Natural killer cell (primary cell): ENCODE measurements at regions not wholly inside any gene's neighbourhood (a gene's known extent, or its start where the extent isn't known, plus 50 kb on each side); places are given as distances from the start of the nearest gene placed in this dataset.

Source experiments
- ATAC-seq, 3 donors: fragments of 150-1000 bp in 2 of 3; fragments of 200-7000 bp in 1 of 3; cut with Tn5 transposase; 1 replicate in 1 of 3; 2 replicates in 2 of 3; pipeline ENCODE4 v1.10.0; 2021; ENCODE audit warnings: mild to moderate bottlenecking in 2 of 3, moderate library complexity in 2 of 3
- DNase-seq, 2 donors: peaks; one replicate each; pipeline versions ENCODE4 v3.0.0 to v3.0.0-alpha.2; 2013 to 2021; ENCODE audit warnings: mixed read lengths in 1 of 2
- H3K27ac ChIP-seq: one replicate; pipeline ENCODE4 v1.5.1; 2013; ENCODE audit warnings: mild to moderate bottlenecking, low read length
- H3K27me3 ChIP-seq: one replicate; pipeline ENCODE4 v1.6.1; 2013; ENCODE audit warnings: low read length; ENCODE audit not compliant: control insufficient read depth, insufficient read depth
- H3K36me3 ChIP-seq: one replicate; pipeline ENCODE4 v1.6.1; 2013; ENCODE audit warnings: low read length; ENCODE audit not compliant: control insufficient read depth, insufficient read depth
- H3K4me1 ChIP-seq: one replicate; pipeline ENCODE4 v1.6.1; 2013; ENCODE audit warnings: low read length; ENCODE audit not compliant: control insufficient read depth, insufficient read depth
- H3K4me3 ChIP-seq: one replicate; pipeline ENCODE4 v1.5.1; 2013; ENCODE audit warnings: low read length
- H3K9me3 ChIP-seq: one replicate; pipeline ENCODE4 v1.6.1; 2013; ENCODE audit warnings: low read length; ENCODE audit not compliant: control insufficient read depth, insufficient read depth
- H3K27ac Mint-ChIP-seq, 2 donors: one replicate each; pipeline ENCODE4 v1.8.0; 2022; ENCODE audit warnings: mild to moderate bottlenecking in 2 of 2, mixed read lengths in 2 of 2, moderate library complexity in 1 of 2
- H3K27me3 Mint-ChIP-seq, 2 donors: one replicate each; pipeline ENCODE4 v1.8.0; 2022; ENCODE audit warnings: low read depth in 2 of 2, mixed read lengths in 2 of 2
- H3K36me3 Mint-ChIP-seq: one replicate; pipeline ENCODE4 v1.8.0; 2022; ENCODE audit warnings: mixed read lengths
- H3K4me1 Mint-ChIP-seq, 2 donors: one replicate each; pipeline ENCODE4 v1.8.0; 2022; ENCODE audit warnings: mixed read lengths in 2 of 2
- H3K4me3 Mint-ChIP-seq: one replicate; pipeline ENCODE4 v1.8.0; 2022; ENCODE audit warnings: mild to moderate bottlenecking, moderate library complexity, mixed read lengths
- H3K9me3 Mint-ChIP-seq, 2 donors: one replicate each; pipeline ENCODE4 v1.8.0; 2022; ENCODE audit warnings: mixed read lengths in 2 of 2
- WGBS: methylation state at CpG from one replicate; pipeline ENCODE4 v1.1.7; 2013; ENCODE audit warnings: missing lambda C conversion rate; ENCODE audit not compliant: insufficient coverage; 5-methylcytosine and 5-hydroxymethylcytosine counted together
- intact Hi-C: fragments of 100-400 bp; cut with micrococcal nuclease; formaldehyde crosslinking; loops from one replicate; pipeline ENCODE4 v1.14.2; 2022
- TF ChIP-seq, protein P1 (sequence below): fragments of 200-600 bp; IDR thresholded peaks from one replicate; pipeline ENCODE4 v1.8.0; 2022; ENCODE audit warnings: antibody characterized with exemption

DNA sequence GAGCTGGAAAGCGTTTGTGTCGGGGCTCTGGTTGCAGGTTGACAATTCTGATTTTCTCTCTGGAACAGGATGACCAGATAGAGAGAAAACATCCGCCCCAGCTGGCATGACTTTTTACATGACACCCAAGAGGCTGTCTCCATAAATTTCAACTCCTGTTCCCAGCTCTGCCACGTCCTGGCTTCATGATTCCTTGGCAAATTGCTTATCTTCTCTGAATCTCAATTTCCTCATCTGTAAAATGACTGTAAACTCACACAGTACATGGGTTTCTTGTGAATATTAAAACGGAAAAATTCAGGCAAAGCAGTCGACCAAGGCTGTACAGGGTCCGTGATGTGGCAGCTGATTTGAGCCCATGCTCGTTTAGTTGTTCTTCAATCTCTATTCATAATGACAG is 572.7 kb downstream of the AJAP1 start:
- Histone ChIP-seq H3K36me3 (no peaks in the 10 kb centered on the region), H3K4me1 (no peaks in the 10 kb centered on the region), H3K9me3 (no peaks in the 10 kb centered on the region), H3K27me3 (no peaks in the 10 kb centered on the region), H3K27ac (no peak overlapping the region), H3K4me3 (no peak overlapping the region)
- Mint-ChIP-seq H3K4me1 (no peaks in the 10 kb centered on the region), H3K27ac (no peak overlapping the region), H3K9me3 (no peaks in the 10 kb centered on the region), H3K4me3 (no peak overlapping the region), H3K36me3 (no peaks in the 10 kb centered on the region), H3K27me3 (peaks cover 8 to 39% of the 10 kb centered on the region in 2 donors)
- TF ChIP-seq, protein P1, sequence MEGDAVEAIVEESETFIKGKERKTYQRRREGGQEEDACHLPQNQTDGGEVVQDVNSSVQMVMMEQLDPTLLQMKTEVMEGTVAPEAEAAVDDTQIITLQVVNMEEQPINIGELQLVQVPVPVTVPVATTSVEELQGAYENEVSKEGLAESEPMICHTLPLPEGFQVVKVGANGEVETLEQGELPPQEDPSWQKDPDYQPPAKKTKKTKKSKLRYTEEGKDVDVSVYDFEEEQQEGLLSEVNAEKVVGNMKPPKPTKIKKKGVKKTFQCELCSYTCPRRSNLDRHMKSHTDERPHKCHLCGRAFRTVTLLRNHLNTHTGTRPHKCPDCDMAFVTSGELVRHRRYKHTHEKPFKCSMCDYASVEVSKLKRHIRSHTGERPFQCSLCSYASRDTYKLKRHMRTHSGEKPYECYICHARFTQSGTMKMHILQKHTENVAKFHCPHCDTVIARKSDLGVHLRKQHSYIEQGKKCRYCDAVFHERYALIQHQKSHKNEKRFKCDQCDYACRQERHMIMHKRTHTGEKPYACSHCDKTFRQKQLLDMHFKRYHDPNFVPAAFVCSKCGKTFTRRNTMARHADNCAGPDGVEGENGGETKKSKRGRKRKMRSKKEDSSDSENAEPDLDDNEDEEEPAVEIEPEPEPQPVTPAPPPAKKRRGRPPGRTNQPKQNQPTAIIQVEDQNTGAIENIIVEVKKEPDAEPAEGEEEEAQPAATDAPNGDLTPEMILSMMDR, result no peak
- ATAC-seq, result no peak
- WGBS, result 80% methylated on average over 8 of the region's 8 CpGs
- DNase-seq, result no peak
- intact Hi-C loops, result no loop called here

- H3K27me3 ChIP-seq, result no peaks in the 10 kb centered on the region
- no peak overlapping the region for H3K4me3 ChIP-seq
- peaks cover 8 to 39% of the 10 kb centered on the region in 2 donors for H3K27me3 Mint-ChIP-seq
- ATAC-seq, result no peak
- TF ChIP-seq, protein P1, result no peak
- no peaks in the 10 kb centered on the region for H3K36me3 Mint-ChIP-seq
- H3K4me1 ChIP-seq, result no peaks in the 10 kb centered on the region
- 49% methylated on average over 17 of the region's 20 CpGs for WGBS
- H3K4me3 Mint-ChIP-seq, result no peak overlapping the region
- H3K9me3 Mint-ChIP-seq, result no peaks in the 10 kb centered on the region
- no peak for DNase-seq
- no peak overlapping the region for H3K27ac ChIP-seq
- no peaks in the 10 kb centered on the region for H3K4me1 Mint-ChIP-seq
- H3K36me3 ChIP-seq, result no peaks in the 10 kb centered on the region
- H3K9me3 ChIP-seq, result no peaks in the 10 kb centered on the region
- intact Hi-C loops, result no loop called here
- no peak overlapping the region for H3K27ac Mint-ChIP-seq
These were observed 571.6 kb downstream of the AJAP1 start for GRCh38 chr1:5225707-5226704.

DNA sequence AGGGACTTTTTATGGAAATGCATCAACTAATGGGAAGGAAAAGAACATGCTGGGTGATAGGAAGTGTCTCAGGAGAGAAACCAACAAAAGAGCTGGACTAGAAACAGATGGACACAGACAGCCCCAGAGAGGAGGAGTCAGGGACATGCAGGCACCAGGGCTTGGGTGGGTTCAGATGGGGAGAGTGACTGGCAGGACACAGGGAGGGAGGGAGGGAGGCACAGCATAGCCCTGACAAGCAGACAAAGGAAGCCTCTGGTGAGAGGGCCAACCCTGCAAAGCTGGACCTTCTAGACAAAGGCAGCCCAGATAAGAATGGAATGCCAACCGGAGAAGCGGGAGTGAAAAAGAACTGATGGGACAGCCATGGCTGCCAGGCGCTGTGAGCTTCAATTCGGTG is 568.8 kb downstream of the AJAP1 start:
- H3K9me3 ChIP-seq, result no peaks in the 10 kb centered on the region
- Mint-ChIP-seq H3K4me1 (no peaks in the 10 kb centered on the region), H3K27me3 (peaks cover 5 to 21% of the 10 kb centered on the region in 2 donors), H3K27ac (no peak overlapping the region), H3K4me3 (no peak overlapping the region), H3K36me3 (no peaks in the 10 kb centered on the region), H3K9me3 (no peaks in the 10 kb centered on the region)
- intact Hi-C loops, result no loop called here
- H3K36me3 ChIP-seq, result no peaks in the 10 kb centered on the region
- ATAC-seq (no peak), DNase-seq (no peak)
- H3K27me3 ChIP-seq, result no peaks in the 10 kb centered on the region
- 88% methylated on average over 4 of the region's 4 CpGs for WGBS
- no peaks in the 10 kb centered on the region for H3K4me1 ChIP-seq
- no peak overlapping the region for H3K27ac ChIP-seq
- TF ChIP-seq, protein P1, result no peak
- H3K4me3 ChIP-seq, result no peak overlapping the region
